NCI-H187 (cell line): ENCODE measurements at regions not wholly inside any gene's neighbourhood (a gene's known extent, or its start where the extent isn't known, plus 50 kb on each side); places are given as distances from the start of the nearest gene placed in this dataset.
"Not testable (repeated sequence)": the region's sequence is repeated elsewhere in the genome, so short reads cannot be mapped to it uniquely, and the experiment has no call there.

ENCODE experiments used
- DNase-seq, 2 experiments: peaks; one replicate each; lab custom pipeline; 2025; lab: John Stamatoyannopoulos, UW

DNA sequence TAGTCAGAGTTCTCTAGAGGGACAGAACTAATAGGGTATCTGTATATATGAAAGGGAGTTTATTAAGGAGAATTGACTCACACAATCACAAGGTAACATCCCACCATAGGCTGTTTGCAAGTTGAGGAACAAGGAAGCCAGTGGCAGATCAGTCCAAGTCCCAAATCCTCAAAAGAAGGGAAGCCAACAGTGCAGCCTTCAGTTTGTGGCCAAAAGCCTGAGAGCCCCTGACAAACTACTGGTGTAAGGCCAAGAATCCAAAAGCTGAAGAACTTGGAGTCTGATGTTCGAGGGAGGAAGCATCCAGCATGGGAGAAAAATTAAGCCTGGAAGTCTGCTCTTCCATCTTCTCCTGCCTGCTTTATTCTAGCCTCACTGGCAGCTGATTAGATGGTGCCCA is 1107.2 kb upstream of the CELF2 start:
- DNase-seq = no peak

- peak; percentile 0 to 7 for DNase-seq
Measured at GRCh38 chr10:9911488-9911887, 1106.2 kb upstream of the CELF2 start.

GRCh38 chr10:9913876-9914514 is 1103.7 kb upstream of the CELF2 start:
- DNase-seq = no peak

DNA sequence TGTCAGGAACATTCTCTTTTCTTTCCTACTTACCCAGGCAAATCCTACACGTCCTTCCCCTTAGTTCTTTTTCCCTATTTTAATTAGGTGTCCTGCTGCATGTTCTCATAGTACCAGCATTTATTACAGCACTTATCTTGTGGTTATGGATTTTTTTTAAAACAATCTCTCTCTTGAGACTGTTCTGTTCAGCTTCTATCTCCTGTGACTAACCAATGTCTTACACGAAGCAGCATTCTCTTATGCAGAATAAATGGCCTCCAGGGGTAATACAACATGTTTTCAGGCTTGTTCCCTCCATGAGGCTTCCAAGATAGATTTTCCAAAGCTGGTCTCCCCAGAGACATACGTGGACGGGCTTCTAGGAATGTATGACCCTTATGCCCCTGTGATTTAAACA is 1096.1 kb upstream of the CELF2 start:
- DNase-seq = no peak

GRCh38 chr10:9922126-9922870 is 1095.4 kb upstream of the CELF2 start:
- DNase-seq = no peak

GRCh38 chr10:9926003-9926402 is 1091.7 kb upstream of the CELF2 start:
- no peak for DNase-seq

GRCh38 chr10:9926881-9927280 is 1090.8 kb upstream of the CELF2 start:
- DNase-seq = no peak

DNA sequence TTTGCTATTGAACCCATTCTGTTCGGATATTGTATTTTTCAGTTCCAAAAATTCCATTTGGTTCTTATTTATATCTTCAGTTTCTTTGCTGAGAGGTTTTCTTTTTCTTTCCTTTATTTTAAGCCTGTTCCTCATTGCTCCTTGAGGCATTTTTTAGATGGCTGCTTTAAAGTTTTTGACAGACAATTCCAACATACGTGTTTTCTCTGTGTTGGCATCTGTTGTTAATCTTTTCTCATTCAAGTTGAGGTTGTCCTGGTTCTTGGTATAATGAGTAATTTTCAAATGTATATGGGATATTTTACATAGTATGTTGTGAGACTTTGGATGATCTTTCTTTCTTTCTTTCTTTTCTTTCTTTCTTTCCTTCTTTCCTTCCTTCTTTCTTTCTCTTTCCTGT is 1078.0 kb upstream of the CELF2 start:
- no peak for DNase-seq

GRCh38 chr10:9944690-9945089 is 1073.0 kb upstream of the CELF2 start:
- no peak for DNase-seq

- DNase-seq = no peak
Measured at GRCh38 chr10:9950070-9950469, 1067.6 kb upstream of the CELF2 start.

GRCh38 chr10:9951481-9952257 is 1066.0 kb upstream of the CELF2 start:
- DNase-seq = no peak

GRCh38 chr10:9957351-9957750 is 1060.3 kb upstream of the CELF2 start:
- DNase-seq = no peak

GRCh38 chr10:9957876-9958275 is 1059.8 kb upstream of the CELF2 start:
- not testable (repeated sequence) for DNase-seq

DNA sequence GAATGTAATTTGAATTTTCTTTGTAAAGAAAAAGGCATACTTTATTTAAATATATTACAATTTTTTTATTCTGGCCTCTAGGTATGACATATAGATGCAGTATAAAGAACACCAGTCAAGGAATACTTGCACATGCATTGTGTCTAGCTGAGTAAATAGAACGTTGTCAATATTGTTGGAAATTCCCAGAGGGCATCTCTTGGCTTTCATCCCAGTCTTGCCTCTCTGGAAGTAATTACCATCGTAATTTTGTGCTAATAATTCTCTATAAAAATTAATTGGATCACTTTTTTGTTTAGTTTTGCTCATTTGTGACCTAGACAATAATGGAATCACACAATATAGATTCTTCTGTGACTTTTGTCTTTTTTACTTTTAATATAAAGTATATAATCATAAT is 1052.3 kb upstream of the CELF2 start:
- no peak for DNase-seq

- DNase-seq = no peak
Measured at GRCh38 chr10:9986786-9987185, 1030.9 kb upstream of the CELF2 start.

DNA sequence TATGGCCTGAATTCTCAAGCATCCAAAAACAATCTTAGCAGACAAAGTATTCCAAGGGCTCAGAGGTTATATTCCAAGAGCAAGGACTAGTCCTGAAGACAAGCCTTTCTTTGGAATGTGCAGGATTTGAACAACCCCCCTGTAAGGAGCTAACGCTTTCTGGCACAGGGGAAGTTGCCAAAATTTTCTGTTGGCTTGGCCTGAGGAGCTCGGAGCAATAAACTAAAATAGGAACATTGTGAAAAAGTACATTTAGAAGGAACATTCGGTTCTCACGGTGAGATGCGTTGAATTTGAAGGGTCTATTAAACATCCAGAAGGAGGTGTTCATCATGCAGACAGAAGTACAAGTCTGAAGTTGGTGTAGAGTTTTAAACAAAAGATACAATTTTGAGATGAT is 1030.5 kb upstream of the CELF2 start:
- DNase-seq = no peak

DNA sequence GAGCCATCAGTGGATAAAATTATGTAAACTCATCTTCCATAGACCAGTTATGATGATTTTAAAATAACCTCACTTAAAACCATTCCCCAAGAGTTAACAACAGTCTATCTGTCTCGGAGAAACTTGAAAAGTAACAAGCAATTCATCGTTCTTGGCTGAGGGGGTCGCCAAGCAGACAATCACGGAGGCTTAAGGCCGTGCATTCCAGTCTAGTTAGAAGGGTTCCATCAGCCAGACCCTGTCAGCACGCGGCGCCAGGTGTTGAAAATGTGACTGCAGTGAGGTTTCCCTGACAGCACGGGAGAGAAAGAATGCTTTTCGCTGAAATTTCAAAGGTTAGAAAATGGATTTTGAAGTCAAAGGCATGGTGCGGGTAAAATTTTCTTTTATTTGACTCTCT is 1025.0 kb upstream of the CELF2 start:
- DNase-seq = no peak

GRCh38 chr10:9994131-9994530 is 1023.5 kb upstream of the CELF2 start:
- DNase-seq = no peak

- DNase-seq = no peak
Measured at GRCh38 chr10:9999627-10000026, 1018.0 kb upstream of the CELF2 start.

DNA sequence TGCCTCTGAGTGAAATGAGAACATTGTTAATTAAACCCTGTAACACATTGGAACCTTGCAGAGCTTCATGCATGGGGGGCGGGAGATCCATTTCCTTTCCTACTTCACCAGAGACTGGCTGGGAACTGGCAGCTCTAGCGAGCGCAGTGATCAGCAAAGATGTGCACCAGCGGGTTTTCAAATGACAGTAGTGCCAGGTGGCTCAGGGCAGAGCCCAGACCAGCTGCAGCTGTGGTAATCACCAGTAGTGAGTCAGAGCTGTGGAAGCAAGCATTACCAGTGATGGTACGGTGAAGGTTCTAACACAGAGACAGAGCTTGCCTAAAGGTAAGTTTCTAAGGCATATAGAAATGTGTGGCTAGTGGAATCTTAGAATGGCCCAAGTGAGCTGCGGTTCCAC is 1009.7 kb upstream of the CELF2 start:
- DNase-seq = no peak

DNA sequence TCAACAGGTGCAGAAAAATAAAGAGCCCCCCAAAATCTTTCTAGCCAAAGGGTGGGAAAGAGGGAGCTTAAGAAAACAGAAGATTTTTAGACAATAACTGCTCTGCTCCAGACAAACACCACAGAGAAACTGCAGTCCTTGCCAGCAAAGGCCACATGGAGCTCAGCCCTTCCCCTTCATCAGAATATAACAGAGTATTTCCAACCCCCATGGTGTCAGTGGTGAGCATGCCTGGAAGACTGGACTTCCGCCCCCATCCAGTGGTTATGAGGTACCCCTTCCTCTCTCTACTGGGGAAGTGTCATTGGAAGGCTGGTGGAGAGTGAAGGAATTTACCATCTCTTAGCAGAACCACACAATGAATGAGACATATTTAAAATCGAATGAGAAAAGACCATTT is 1007.3 kb upstream of the CELF2 start:
- no peak for DNase-seq

DNA sequence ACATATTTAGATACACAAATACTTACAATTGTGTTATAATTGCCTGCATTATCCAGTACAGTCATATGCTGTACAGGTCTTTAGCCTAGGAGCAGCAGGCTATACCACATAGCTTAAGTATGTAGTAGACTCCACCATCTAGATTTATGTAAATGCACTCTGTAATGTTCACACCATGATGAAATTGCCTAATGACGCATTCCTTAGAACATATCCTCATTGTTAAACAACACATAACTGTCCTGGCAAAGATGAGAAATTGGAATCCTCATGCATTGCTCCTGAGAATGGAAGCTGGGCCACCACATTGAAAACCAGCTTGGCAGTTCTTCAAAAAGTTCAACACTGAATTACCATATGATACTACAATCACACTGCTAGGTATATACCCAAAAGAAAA is 1002.8 kb upstream of the CELF2 start:
- DNase-seq = no peak

DNA sequence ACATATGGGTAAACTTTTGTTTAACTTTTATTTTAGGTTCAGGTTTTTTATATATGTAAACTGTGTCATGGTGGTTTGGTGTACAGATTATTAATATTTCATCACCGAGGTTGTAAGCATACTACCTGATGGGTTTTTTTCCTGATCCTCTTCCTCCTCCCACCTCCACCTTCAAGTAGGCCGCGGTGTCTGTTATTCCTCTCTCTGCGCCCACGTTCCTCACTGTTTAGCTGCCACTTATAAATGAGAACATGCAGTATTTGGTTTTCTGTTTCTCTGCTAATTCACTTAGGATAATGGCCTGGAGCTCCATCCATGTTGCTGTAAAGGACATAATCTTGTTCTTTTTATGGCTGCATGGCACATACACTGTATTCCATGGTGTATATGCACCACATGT is 1000.0 kb upstream of the CELF2 start:
- no peak for DNase-seq
